ENCODE measurements at regions not wholly inside any gene's neighbourhood (a gene's known extent, or its start where the extent isn't known, plus 50 kb on each side); places are given as distances from the start of the nearest gene placed in this dataset.

DNA sequence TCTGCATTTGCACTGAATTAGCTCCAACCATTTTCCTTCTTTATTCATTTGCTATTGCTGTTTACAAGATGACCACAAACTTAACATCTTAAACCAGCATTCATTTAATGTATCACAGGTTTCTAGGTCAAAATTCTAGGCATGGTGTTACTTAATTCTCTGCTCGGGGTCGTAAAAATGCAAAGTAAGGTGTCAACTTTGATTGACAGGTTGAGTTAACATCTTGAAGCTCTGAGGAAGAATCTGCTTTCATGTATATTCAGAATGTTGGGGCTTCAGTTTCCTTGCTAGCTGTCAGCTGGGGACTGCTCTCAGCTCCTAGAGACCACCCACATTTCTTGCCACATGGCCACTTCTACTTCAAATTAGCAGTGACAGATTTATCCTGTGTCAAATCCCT lies 348.7 kb upstream of the GRIN3A start:
- no peak for TF ChIP-seq RBBP5 (IDR thresholded peaks at IDR 0.05; ENCODE audit: borderline replicate concordance, low read depth, low read length)
- TF ChIP-seq, protein P1, sequence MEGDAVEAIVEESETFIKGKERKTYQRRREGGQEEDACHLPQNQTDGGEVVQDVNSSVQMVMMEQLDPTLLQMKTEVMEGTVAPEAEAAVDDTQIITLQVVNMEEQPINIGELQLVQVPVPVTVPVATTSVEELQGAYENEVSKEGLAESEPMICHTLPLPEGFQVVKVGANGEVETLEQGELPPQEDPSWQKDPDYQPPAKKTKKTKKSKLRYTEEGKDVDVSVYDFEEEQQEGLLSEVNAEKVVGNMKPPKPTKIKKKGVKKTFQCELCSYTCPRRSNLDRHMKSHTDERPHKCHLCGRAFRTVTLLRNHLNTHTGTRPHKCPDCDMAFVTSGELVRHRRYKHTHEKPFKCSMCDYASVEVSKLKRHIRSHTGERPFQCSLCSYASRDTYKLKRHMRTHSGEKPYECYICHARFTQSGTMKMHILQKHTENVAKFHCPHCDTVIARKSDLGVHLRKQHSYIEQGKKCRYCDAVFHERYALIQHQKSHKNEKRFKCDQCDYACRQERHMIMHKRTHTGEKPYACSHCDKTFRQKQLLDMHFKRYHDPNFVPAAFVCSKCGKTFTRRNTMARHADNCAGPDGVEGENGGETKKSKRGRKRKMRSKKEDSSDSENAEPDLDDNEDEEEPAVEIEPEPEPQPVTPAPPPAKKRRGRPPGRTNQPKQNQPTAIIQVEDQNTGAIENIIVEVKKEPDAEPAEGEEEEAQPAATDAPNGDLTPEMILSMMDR (IDR thresholded peaks at IDR 0.05; ENCODE audit: control extremely low read depth in 1 of 3, insufficient read depth in 1 of 3, low read depth in 1 of 3, low read length in 3 of 3): no peak
- no peak for TF ChIP-seq EP300 (IDR thresholded peaks at IDR 0.05; ENCODE audit: borderline replicate concordance in 1 of 2, low read depth in 2 of 2, low read length in 2 of 2)

Measured in H1 (cell line).